DOHH2 (cell line): ENCODE measurements at regions not wholly inside any gene's neighbourhood (a gene's known extent, or its start where the extent isn't known, plus 50 kb on each side); places are given as distances from the start of the nearest gene placed in this dataset.

ENCODE experiments used
- EZH2phosphoT487 ChIP-seq: fragments of 200-600 bp; sonication (generic); IDR thresholded peaks from 2 replicates; pipeline ENCODE4 v1.6.1; 2017; ENCODE audit warnings: borderline replicate concordance, mild to moderate bottlenecking, antibody characterized with exemption, low read length, moderate library complexity, mixed read lengths
- TF ChIP-seq, protein P1 (sequence below): fragments of 200-600 bp; sonication (generic); IDR thresholded peaks from one replicate; pipeline ENCODE4 v1.5.1; 2014; ENCODE audit warnings: antibody characterized with exemption, mild to moderate bottlenecking, low read depth, low read length; ENCODE audit not compliant: poor library complexity, severe bottlenecking

DNA sequence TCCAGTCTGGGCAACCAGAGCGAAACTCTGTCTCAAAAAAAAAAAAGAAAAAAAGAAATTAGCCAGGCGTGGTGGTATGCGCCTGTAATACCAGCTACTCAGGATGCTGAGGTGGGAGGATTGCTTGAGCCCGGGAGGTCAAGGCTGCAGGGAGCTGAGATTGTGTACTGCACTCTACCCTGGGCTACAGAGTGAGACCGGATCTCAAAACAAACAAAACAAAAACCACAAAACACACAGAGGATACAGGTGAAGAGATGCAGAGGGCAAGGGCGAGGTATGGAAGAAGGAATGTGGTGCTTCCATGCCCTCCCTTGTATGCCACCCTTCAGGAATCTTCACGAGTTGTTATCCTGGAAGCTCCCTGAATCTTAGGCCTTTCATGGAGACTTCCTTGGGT is 68.5 kb downstream of the NDUFS5 start:
- TF ChIP-seq, protein P1, sequence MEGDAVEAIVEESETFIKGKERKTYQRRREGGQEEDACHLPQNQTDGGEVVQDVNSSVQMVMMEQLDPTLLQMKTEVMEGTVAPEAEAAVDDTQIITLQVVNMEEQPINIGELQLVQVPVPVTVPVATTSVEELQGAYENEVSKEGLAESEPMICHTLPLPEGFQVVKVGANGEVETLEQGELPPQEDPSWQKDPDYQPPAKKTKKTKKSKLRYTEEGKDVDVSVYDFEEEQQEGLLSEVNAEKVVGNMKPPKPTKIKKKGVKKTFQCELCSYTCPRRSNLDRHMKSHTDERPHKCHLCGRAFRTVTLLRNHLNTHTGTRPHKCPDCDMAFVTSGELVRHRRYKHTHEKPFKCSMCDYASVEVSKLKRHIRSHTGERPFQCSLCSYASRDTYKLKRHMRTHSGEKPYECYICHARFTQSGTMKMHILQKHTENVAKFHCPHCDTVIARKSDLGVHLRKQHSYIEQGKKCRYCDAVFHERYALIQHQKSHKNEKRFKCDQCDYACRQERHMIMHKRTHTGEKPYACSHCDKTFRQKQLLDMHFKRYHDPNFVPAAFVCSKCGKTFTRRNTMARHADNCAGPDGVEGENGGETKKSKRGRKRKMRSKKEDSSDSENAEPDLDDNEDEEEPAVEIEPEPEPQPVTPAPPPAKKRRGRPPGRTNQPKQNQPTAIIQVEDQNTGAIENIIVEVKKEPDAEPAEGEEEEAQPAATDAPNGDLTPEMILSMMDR, result no peak
- TF ChIP-seq EZH2phosphoT487, result no peak
